ENCODE measurements at regions not wholly inside any gene's neighbourhood (a gene's known extent, or its start where the extent isn't known, plus 50 kb on each side); places are given as distances from the start of the nearest gene placed in this dataset.

DNA sequence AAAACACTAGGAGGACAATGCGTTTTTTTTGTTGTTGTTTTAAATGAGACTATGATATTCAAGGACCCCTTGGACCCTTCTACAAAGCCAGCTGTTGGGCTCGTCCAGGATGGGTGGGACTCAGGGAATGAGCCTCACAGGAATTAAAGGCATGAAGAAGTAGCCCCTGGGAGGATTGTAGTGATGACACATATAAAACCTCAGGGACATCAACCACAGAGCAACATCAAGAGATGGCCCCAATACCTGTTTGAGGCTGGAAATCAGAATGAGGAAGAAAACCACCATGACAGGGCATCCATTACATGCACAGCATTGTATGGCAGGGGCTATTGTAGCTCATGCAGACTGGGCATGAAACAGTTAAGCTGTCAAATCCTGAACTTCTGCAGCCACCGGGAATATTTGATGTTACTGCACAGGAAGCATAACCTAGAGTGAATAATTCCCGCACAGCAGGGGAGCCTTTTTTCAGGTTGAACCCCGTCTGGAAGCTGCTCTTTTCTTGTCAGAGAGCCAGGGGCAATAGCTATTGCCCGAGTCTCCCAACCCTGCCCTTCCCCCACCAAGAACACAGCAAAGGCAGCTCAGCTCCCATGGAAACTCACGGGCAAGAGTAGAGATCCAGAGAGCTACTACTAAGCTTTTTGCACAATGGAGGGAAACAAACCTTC lies 140.2 kb upstream of the FGGY start:
- FAIRE-seq = no peak

DNA sequence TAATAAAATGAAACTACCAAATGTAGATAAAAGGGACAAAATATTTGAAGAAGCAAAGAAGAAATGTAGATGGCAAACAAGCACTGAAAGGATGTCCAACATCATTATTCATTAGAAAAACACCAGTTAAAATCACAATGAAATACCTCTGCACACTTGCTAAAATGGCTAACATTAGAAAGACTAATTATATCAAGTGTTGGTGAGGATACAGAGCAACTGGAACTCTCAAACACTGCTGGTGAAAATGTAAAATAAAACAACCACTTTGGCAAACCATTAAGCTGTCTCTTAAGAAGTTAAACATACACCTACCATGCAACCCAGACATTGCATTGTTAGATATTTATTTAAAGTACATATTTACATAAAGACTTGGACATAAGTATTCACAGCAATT lies 138.6 kb upstream of the FGGY start:
- FAIRE-seq = no peak

DNA sequence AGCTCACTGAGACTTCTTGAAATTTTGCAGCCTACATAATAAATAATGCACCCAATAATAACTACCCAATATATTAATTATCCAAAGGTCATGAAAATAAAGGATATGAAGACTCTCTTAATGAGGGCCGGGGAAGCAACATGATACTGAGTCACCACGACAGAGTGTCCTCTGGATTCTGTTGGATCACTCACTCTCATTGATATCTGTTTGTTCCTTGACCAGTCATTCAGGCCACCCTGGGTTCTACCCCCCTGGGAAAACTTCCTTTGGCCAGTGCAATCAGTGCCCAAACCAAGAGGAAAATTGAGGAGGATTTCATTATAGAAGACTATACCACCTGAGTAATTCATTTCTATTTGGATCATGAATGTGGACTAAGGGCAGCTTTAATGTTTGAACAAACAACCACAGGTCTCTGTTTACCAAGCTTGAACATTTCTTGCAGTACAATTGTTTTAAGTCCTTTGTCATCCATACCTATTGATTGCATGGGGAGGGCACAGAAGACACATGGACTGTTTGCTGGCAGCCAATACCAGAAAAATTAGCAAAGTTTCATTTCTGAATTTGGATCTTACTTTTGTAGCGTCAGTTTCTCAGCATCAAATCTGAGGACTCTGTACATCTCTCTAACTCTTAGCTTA lies 137.2 kb upstream of the FGGY start:
- no peak for FAIRE-seq

DNA sequence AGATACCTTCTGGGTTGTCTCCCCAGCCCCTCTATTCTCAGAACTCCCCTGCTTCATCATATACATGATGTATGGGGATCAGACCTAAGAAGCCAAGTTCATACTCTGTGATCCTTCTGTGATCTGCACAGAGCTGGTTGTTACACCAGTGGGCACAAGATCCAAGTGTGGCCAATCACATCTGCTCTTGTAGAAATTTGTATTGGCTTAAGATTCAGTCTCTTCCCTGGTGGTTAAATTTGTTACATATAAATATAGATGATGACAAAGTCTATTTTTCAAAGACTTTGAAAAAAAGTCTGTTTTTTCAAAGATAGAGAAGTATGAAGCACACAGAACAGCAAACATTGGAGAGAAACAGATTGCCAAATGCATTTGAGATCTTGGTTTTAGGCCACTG lies 135.8 kb upstream of the FGGY start:
- no peak for FAIRE-seq

DNA sequence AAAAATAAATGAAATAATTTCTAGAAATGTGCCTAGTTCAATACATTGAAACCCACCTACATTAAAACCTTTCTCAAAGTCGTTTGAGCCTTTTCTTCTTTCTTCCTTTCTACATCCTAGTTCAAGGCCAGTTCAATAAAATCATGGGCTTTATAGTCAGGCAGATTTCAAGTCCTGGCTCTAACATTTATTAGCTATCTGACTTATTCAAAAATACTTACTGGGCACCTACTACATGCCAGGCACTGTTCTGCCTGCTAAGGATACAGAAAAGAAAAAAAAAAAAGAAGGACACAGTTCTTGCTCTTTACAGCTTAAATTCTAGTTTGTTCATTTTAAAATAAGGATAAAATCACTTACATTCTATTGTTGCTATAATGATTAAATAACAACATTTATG lies 134.2 kb upstream of the FGGY start:
- peak; percentile 27 for FAIRE-seq

DNA sequence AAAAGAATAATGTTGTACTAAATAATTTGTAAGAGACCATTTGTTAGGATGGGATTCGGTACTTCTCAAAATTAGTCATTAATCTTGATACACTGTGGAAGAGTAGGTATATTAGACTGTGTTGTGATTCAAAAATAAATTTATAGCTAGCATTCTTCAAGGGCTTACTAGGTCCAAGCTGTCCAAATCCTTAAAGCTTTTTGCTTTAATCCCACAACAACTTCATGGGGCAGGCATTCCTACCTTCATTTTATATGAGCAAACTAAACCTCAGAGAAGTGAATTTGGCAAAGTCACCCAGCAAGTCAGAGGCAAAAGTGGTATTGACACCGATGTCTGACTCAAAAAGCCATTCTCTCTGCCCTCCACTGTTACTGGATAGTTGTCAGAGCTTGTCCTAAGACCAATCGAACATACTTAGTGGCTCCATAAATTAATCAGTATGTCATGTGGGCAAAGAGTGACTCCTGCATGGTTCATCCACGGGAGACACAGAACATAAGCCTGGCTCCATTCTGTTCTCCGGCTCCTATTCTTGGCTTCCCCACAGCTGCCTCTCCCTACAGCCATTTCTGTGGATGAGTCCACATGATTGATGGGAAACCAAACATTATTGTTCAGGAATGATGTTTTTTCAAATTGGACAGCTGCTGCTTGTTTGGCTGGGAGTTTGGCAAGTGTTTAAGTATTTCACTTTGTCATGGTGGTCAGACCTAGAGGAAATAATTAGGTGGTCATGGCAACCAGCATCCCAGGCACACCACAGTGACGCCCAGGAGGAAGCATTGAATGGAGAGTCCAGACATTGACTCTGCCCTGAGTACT lies 133.4 kb upstream of the FGGY start:
- no peak for FAIRE-seq

DNA sequence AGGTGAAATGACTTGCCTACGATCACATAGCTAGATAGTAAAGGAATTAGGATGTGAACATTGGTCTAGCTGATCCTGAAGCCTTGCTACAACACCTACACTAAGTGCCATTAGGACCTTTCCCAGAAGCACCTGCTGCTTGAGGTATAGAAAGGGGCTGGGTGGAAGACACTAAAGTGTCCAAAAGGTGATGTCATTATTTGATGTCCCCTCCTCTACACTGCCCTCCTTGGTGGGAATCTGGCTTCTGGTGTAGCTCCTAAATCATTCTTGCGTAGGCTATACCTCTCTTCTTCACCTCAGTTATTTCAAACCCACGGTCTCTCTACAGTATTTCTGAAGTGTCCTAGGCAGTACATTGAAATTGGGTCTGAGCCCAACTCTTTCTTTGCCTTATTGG lies 132.5 kb upstream of the FGGY start:
- FAIRE-seq = no peak

DNA sequence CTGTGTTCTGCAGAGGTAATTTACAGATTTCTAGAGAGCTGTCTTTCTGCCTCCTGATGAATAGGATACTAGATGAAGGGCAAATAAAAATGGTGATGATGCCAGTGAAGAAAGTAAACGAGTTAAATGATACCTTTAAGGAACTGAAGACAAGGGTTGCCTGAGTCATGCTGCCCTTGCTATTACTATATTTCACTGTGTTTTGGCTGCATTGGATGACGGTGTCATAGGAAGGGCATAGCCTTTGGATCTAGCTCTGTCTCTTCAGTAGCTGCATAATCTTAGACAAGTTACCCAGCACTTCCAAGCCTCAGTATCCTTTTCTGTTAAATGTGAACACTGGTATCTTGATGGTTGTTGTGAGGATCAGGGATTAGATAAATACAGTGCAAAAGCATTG lies 131.5 kb upstream of the FGGY start:
- FAIRE-seq = no peak

DNA sequence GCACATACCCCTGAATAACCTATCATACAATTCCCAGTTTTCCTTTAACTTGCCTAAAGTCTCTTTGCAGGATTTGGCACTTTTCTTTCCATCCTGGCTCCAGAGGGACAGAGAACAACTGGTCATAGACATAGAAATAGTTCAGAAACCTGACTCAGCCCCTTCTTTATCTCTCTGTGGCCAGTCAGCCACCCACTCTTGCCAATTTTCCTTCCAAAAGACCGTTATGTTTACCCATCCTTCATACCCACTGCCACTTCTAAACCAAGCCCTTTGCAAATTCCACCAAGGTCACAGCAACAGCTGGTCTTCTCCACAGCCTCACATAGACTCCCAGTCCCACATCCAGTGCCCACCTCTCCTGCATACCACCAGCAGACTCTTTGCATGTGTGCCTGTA lies 127.2 kb upstream of the FGGY start:
- no peak for FAIRE-seq

DNA sequence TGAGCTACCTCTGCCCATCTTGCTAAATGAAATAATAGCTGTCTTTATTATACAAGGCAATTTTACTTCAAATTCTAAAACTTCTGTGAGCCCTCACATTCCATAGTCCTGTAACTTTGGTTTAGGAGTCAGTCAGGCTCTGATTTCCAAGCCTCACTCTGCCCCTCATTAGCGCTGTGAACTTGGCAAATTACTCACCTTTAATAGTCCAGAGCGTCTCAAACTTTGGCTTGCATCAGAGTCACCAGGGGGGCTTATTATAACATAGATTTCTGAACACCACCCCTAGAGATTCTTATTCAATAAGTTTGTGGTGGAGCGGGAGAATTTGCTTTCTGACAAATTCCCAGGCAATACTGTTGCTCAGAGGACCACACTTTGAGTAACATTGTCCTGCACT lies 126.2 kb upstream of the FGGY start:
- FAIRE-seq = no peak

DNA sequence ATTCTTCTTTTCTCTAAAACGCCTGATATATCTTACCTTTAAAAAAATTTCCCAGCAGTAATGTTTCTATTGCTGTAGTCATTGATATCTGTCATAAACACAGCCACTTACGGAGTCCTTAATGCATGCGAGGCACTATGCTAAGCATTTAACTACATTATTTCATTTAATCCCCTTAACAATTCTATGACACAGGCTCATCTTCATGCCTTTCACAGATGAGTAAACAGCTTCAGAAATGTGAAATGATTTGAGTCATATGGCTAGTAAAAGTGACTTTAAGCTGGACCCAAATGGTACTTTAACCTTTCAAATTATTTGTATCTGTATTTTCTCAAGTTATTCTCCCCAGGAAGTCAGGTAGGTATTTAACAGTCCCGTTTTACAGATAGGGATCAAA lies 125.1 kb upstream of the FGGY start:
- FAIRE-seq = no peak

DNA sequence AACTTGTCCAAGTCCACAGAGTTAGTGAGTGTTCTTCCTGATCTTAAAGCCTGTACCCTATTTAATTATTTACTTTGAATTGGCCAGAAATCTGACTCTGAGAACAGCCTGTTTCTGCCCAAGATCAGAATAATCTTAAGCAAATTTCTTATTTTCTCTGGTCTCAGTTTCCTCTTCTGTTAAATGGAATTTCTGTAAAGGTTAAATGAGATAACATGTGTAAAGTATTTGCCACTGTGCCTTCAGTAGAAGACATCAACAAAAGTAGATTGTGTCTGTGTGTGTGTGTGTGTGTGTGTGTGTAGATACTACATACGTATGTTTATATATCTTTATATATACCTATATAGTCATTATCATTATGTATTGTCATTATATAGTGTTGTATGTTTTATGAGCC lies 124.2 kb upstream of the FGGY start:
- FAIRE-seq = peak; percentile 60

DNA sequence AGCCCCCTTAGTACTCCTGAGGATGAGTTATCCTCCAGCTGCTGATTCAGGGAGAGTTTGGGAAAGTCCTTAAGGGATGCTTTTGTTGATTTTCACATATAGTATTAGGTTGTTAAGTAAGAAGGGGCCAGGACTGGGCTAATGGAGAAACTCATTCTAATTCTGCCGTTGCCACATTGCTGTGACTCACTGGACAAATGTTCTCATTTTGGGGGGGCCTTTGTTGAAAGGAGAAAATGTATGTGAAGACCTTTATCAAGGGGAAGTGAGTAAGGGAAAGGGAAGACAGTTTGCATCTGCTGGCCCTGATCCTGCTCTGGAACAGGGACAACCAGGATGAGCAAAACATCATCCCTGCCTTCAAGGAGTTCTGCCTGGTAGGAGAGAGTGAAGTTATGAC lies 123.2 kb upstream of the FGGY start:
- FAIRE-seq = no peak

DNA sequence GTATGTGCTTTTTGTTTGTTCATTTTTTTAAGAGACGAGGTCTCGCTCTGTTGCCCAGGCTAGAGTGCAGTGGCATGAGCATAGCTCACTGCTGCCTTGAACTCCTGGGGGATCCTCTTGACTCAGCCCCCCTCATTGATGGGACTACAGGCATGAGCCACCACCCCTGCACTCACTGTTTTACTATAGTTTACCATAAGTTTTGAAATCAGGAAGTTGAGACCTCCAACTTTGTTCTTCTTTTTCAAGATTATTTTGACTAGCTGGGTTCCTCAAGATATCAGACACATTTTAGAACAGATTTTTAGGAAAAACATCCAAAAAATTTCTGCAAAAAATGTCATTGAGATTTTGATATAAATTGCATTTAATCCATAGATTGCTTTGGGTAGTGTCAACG lies 120.4 kb upstream of the FGGY start:
- no peak for FAIRE-seq

DNA sequence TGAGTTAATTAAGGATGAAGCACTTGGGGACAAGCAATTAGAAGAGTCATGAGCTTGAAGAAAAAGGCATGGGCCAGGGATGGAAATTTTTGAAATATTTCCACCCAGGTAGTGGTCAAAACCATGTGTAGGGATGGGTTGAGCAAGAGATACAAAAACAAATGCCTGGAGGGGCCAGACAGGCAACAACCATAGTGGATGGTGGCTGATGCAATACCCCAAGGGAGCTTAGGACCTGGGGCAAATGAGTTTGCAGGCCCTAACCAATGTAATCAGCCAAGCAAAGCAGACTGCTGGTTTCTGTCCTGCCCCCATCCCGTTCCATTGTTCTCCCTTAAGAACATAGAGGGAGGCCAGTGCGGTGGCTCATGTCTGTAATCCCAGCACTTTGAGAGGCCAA lies 119.1 kb upstream of the FGGY start:
- FAIRE-seq = no peak

DNA sequence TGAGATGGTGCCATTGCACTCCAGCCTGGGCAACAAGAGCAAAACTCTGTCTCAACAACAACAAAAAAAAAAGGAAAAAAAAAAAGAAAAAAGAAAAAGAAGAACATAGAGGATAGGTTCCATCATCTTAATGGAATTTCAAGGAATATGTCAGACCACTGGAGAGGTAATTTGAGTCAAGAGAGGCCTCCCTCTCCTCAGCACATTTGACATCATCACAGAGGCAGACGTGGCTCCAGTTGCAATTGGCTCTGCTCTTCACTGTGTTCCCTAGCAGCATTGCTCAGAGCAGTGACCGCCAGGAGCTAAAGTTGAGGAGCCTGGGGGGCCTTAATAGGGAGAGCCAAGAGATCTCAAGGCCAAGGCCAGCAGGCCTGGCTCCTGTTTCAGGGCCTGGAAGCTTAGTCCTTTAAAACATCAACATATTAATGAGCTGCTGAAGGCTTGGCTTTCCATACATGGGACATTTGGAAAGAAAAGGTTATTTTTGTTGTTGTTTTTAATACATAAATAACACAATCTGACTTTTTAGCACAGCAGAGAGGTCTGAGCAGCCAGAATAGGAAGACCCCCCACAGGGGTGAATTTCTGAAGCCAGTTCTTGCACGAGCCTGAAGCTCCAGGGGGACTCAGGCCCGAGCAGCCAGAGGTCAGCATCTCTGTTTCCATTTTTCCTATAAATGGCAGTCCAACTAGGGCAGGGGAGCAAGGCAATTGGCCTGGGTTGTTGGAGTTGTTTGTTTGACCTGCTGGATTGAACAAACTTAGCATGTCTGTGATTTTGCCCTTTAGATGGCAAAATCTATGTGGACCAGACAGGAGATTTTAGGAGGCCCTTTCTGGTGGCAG lies 118.3 kb upstream of the FGGY start:
- FAIRE-seq = no peak

DNA sequence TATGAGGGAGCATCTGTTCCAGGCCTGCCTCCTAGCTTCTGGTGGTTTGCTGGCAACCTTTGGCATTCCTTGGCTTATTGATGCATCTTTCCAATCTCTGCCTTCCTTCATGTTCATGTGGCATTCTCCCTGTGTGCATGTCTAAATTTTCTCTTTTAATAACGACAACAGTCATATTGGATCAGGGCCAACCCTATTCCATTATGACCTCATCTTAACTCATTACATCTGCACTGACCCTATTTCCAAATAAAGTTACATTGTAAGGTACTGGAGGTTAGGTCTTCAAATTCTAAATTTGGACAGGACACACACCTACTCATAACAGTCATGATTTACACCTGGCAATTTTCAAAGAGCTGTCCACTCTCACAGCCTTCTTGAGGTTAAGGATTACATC lies 117.2 kb upstream of the FGGY start:
- no peak for FAIRE-seq

DNA sequence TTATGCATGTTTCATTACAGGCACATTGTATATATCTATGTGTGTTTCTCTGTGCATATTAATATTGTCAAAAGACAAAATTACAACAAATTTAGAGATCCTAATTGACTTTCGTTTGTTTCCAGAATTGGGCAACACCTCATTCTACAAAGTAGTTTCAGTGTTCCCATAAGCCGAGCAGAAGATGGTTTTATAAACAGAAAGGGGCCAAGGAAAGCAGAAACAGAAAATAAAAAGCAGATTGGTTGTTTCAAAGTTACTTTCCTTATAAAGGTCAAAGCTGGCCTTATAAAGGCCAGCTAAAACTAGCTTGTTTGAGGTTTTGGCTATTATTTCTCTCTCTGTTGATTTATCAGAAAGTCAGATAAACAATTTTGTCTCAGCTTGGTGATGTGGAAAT lies 116.2 kb upstream of the FGGY start:
- no peak for FAIRE-seq

DNA sequence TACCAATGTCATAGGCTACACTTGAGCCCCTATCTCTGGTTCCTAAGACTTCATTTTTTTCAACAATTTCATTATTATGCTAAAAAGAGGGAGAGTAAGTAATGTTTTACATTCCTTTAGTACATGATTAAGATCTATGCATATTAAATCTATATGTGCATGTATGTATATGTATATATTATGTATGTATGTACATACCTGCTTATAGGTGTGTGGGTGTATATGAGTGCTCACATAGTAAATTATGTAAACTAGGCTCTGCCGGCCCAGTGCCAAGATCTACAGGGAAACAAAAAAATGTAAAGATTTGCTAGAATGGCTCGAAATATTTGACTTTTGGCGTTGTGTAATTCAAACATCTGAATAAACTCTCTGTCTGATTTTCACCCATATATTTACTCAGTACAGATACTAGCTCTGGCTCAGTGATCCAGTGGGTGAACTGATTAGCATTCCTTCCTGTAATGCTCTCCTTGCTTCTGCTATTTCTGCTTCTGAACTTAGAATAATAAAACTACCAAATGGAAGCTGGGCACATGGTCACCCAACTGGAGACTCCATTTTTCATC lies 113.1 kb upstream of the FGGY start:
- no peak for FAIRE-seq

DNA sequence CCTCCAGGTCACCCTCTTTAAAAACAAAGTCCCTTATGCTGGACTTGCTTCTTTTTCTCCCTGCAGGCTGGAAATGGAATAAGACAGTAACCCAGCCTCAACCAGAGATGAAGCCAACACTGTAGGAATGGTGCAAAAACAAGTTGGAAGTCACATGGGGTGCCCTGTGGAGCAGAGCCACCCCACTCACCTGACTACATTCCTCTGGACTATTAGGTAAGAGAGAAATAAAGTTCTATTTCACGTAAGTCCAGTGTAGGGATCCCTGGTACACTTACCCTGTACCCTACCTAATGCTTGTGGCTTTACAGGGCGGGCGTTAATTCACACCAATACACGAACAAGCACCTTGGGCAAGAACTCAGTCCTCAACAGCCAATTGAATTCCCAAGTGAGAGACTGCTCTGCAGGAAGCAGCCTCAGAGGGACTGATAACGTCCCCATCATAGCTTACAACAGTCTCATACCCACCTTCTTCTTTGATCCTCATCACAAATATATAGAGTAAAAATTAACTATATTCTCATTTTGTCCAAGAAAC lies 112.5 kb upstream of the FGGY start:
- no peak for FAIRE-seq

DNA sequence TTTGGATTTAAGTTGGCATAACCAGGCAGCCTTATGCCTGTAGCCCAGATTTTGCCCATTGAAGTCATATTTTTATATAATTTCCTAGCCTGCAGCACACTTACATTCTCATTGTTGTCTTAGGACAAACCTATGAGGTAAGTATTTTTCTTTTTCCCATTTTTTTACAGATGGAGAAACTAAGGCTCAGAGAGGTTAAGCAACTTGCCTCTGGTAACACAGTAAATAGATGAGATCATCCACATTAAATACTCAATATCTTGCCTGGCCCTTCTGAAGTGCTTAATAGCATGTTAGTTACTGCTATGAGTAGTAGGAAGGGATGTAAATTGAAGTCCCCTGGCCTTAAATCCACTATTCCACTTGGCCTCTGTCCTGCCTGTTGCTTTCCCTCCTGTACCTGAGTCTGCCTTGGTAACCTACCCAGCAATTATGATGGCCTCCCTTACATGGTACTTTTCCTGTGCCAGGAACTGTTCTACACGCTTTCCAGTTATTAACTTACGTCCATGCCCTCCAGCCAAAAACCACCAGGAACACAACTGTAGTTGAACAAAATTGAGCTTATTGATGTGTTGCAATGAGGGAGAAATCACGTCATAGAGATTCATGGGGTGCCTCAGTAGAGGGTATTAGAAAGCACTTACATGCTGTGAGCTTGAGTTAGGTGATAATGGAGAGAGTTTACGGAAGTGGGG lies 111.6 kb upstream of the FGGY start:
- FAIRE-seq = no peak

DNA sequence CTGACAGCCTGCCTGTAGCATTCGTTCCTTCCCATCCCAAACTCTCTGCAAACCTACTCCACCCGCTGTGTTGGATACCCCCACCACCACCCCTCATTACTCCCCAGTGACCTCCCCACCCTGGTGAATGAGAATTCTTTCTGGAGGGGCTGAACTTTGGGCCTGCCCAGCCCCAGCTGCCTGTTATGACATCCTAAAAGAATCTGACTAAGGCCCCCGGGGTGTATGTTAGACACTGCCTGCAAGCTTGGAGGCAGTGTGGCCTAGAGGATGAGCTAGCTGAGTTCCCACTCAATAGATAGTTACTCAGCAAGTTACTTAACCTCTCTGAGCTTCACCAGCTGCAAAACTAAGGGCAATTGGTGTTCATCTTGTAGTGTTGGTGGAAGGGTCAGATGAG lies 110.2 kb upstream of the FGGY start:
- no peak for FAIRE-seq

Data from islet of Langerhans (tissue), 1 donor.